ENCODE measurements at regions not wholly inside any gene's neighbourhood (a gene's known extent, or its start where the extent isn't known, plus 50 kb on each side); places are given as distances from the start of the nearest gene placed in this dataset.

GRCh38 chr6:121664158-121664557 is 228.7 kb downstream of the GJA1 start:
- H3K27me3 ChIP-seq, result no peaks in the 10 kb centered on the region
- TF ChIP-seq EZH2phosphoT487 (IDR thresholded peaks at IDR 0.05) (no peak), EZH2 (IDR thresholded peaks at IDR 0.05) (no peak), CTCF (IDR thresholded peaks at IDR 0.05) (no peak)
- H4K20me1 ChIP-seq (ENCODE audit: low read depth), result no peaks in the 10 kb centered on the region
- no peaks in the 10 kb centered on the region for H3F3A ChIP-seq (ENCODE audit: low read depth)
- no peak overlapping the region for H3K27ac ChIP-seq
- Mint-ChIP-seq H3K4me1 (peaks cover 10% of the 10 kb centered on the region), H3K27ac (no peak overlapping the region), H3K4me3 (no peak overlapping the region), H3K9me3 (no peaks in the 10 kb centered on the region), H3K27me3 (ENCODE audit: insufficient read depth, low read depth) (peaks cover 2% of the 10 kb centered on the region), H3K36me3 (no peaks in the 10 kb centered on the region)
- no peak for DNase-seq (ENCODE audit: low spot score)
- no peaks in the 10 kb centered on the region for H3K36me3 ChIP-seq
- no peaks in the 10 kb centered on the region for H3K79me2 ChIP-seq (ENCODE audit: low read depth)
- no peaks in the 10 kb centered on the region for H3K4me1 ChIP-seq
- no peak overlapping the region for H3K9ac ChIP-seq
- H3K4me2 ChIP-seq, result no peak overlapping the region
- no peak overlapping the region for H2AFZ ChIP-seq (replicated peaks)
- H3K4me3 ChIP-seq, result no peak overlapping the region
- H3K9me3 ChIP-seq (ENCODE audit: low read depth), result no peaks in the 10 kb centered on the region

GRCh38 chr6:121666814-121667213 is 231.4 kb downstream of the GJA1 start:
- Histone ChIP-seq H2AFZ (replicated peaks) (no peak overlapping the region), H3K4me1 (no peaks in the 10 kb centered on the region), H3K9ac (no peak overlapping the region), H3K79me2 (ENCODE audit: low read depth) (no peaks in the 10 kb centered on the region), H3K27ac (no peak overlapping the region), H3K4me3 (no peak overlapping the region), H3K36me3 (no peaks in the 10 kb centered on the region), H3K4me2 (no peak overlapping the region), H3K9me3 (ENCODE audit: low read depth) (no peaks in the 10 kb centered on the region), H4K20me1 (ENCODE audit: low read depth) (no peaks in the 10 kb centered on the region), H3K27me3 (no peaks in the 10 kb centered on the region), H3F3A (ENCODE audit: low read depth) (no peaks in the 10 kb centered on the region)
- H3K4me1 Mint-ChIP-seq, result peaks cover 10% of the 10 kb centered on the region
- DNase-seq (ENCODE audit: low spot score), result no peak
- H3K36me3 Mint-ChIP-seq, result no peaks in the 10 kb centered on the region
- no peak overlapping the region for H3K27ac Mint-ChIP-seq
- no peaks in the 10 kb centered on the region for H3K9me3 Mint-ChIP-seq
- TF ChIP-seq EZH2 (IDR thresholded peaks at IDR 0.05), result no peak
- TF ChIP-seq EZH2phosphoT487 (IDR thresholded peaks at IDR 0.05), result no peak
- TF ChIP-seq CTCF (IDR thresholded peaks at IDR 0.05), result no peak
- no peak overlapping the region for H3K4me3 Mint-ChIP-seq
- peaks cover 2% of the 10 kb centered on the region for H3K27me3 Mint-ChIP-seq (ENCODE audit: insufficient read depth, low read depth)

- Histone ChIP-seq H3K36me3 (no peaks in the 10 kb centered on the region), H4K20me1 (ENCODE audit: low read depth) (no peaks in the 10 kb centered on the region), H2AFZ (replicated peaks) (no peak overlapping the region), H3K4me1 (no peaks in the 10 kb centered on the region), H3K9ac (no peak overlapping the region), H3K4me2 (no peak overlapping the region), H3K4me3 (no peak overlapping the region), H3F3A (ENCODE audit: low read depth) (no peaks in the 10 kb centered on the region), H3K27me3 (no peaks in the 10 kb centered on the region), H3K79me2 (ENCODE audit: low read depth) (no peaks in the 10 kb centered on the region), H3K27ac (no peak overlapping the region), H3K9me3 (ENCODE audit: low read depth) (no peaks in the 10 kb centered on the region)
- peaks cover 10% of the 10 kb centered on the region for H3K4me1 Mint-ChIP-seq
- H3K4me3 Mint-ChIP-seq, result no peak overlapping the region
- H3K27ac Mint-ChIP-seq, result no peak overlapping the region
- H3K9me3 Mint-ChIP-seq, result no peaks in the 10 kb centered on the region
- no peak for DNase-seq (ENCODE audit: low spot score)
- no peaks in the 10 kb centered on the region for H3K36me3 Mint-ChIP-seq
- TF ChIP-seq EZH2 (IDR thresholded peaks at IDR 0.05) (no peak), CTCF (IDR thresholded peaks at IDR 0.05) (no peak), EZH2phosphoT487 (IDR thresholded peaks at IDR 0.05) (no peak)
- peaks cover 2% of the 10 kb centered on the region for H3K27me3 Mint-ChIP-seq (ENCODE audit: insufficient read depth, low read depth)
Observed at GRCh38 chr6:121668259-121668658, 232.8 kb downstream of the GJA1 start.

Measured in neural progenitor cell (in vitro differentiated cells).